ENCODE measurements at regions not wholly inside any gene's neighbourhood (a gene's known extent, or its start where the extent isn't known, plus 50 kb on each side); places are given as distances from the start of the nearest gene placed in this dataset.

GRCh38 chr14:61929651-61930050 is 167.4 kb downstream of the SNAPC1 start:
- 83% methylated on average over 1 of the region's 2 CpGs for WGBS (ENCODE audit: insufficient coverage)
- ChIA-PET CTCF (no interaction called here), POLR2A (no interaction called here)
- Histone ChIP-seq H3K4me1 (ENCODE audit: control insufficient read depth in 1 of 2, extremely low read depth in 1 of 2, insufficient read depth in 2 of 2, low read length in 2 of 2) (no peaks in the 10 kb centered on the region), H3K36me3 (ENCODE audit: control insufficient read depth in 2 of 2, extremely low read depth in 1 of 2, insufficient read depth in 1 of 2, low read length in 1 of 2) (no peaks in the 10 kb centered on the region), H3K27me3 (replicated peaks in 1 of 2; ENCODE audit: control insufficient read depth in 2 of 2, extremely low read depth in 1 of 2, insufficient read depth in 2 of 2, low read length in 1 of 2) (no peaks in the 10 kb centered on the region), H3K4me3 (ENCODE audit: control insufficient read depth in 1 of 2, extremely low read depth in 1 of 2, low read length in 1 of 2) (no peak overlapping the region), H3K27ac (ENCODE audit: low read length) (no peak overlapping the region), H3K9me3 (no peaks in the 10 kb centered on the region)
- ATAC-seq (replicated peaks in 1 of 4): no peak
- Mint-ChIP-seq H3K4me1 (no peaks in the 10 kb centered on the region), H3K27ac (no peak overlapping the region), H3K27me3 (peaks cover 16 to 40% of the 10 kb centered on the region in 2 donors), H3K36me3 (no peaks in the 10 kb centered on the region), H3K4me3 (no peak overlapping the region), H3K9me3 (no peaks in the 10 kb centered on the region)
- DNase-seq: no peak

DNA sequence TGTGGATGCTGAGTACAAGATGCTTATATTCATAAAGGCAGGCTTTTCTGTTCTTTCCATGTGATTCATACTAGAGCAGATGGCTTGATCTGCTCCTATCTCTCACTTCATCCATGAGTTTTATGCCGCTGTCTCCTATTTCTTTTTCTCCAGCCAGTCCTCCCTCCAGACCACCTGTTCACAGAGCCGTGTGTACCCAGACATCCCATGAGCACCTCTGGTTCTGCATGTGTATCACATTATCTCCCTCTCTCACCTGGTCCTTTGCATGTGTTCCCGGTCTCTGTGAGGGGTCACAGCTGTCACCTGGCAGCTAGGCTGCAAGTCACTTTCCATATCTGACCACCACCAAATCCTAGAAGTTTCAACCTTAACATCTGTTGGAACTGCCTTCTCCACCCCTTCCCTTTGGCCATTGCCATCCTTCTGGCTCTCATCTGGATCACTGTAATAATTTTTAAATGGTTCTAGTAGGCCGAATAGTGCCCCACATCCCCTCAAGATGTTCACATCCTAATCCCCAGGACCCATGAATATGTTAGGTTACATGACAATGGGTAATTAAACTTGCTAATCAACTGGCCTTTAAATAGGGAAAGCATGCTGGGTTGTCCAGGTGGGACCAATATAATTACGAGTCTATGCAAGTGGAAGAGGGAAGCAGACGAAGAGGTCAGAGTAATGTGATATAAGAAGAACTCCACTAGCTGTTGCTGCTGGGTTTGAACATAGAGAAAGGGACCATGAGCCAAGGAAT is 168.1 kb downstream of the SNAPC1 start:
- Mint-ChIP-seq H3K27me3 (peaks cover 18 to 37% of the 10 kb centered on the region in 2 donors), H3K4me1 (no peaks in the 10 kb centered on the region), H3K36me3 (no peaks in the 10 kb centered on the region), H3K9me3 (no peaks in the 10 kb centered on the region), H3K4me3 (no peak overlapping the region), H3K27ac (no peak overlapping the region)
- POLR2A ChIA-PET: no interaction called here
- Histone ChIP-seq H3K27ac (ENCODE audit: low read length) (no peak overlapping the region), H3K36me3 (ENCODE audit: control insufficient read depth in 2 of 2, extremely low read depth in 1 of 2, insufficient read depth in 1 of 2, low read length in 1 of 2) (no peaks in the 10 kb centered on the region), H3K9me3 (no peaks in the 10 kb centered on the region), H3K27me3 (replicated peaks in 1 of 2; ENCODE audit: control insufficient read depth in 2 of 2, extremely low read depth in 1 of 2, insufficient read depth in 2 of 2, low read length in 1 of 2) (no peaks in the 10 kb centered on the region), H3K4me3 (ENCODE audit: control insufficient read depth in 1 of 2, extremely low read depth in 1 of 2, low read length in 1 of 2) (no peak overlapping the region), H3K4me1 (ENCODE audit: control insufficient read depth in 1 of 2, extremely low read depth in 1 of 2, insufficient read depth in 2 of 2, low read length in 2 of 2) (no peaks in the 10 kb centered on the region)
- no peak for DNase-seq
- 77% methylated on average over 4 of the region's 6 CpGs for WGBS (ENCODE audit: insufficient coverage)
- CTCF ChIA-PET: no interaction called here
- no peak for ATAC-seq (replicated peaks in 1 of 4)

- Histone ChIP-seq H3K27me3 (replicated peaks in 1 of 2; ENCODE audit: control insufficient read depth in 2 of 2, extremely low read depth in 1 of 2, insufficient read depth in 2 of 2, low read length in 1 of 2) (peaks cover 0 to 3% of the 10 kb centered on the region in 2 experiments), H3K9me3 (no peaks in the 10 kb centered on the region), H3K4me3 (ENCODE audit: control insufficient read depth in 1 of 2, extremely low read depth in 1 of 2, low read length in 1 of 2) (no peak overlapping the region), H3K4me1 (ENCODE audit: control insufficient read depth in 1 of 2, extremely low read depth in 1 of 2, insufficient read depth in 2 of 2, low read length in 2 of 2) (no peaks in the 10 kb centered on the region), H3K36me3 (ENCODE audit: control insufficient read depth in 2 of 2, extremely low read depth in 1 of 2, insufficient read depth in 1 of 2, low read length in 1 of 2) (no peaks in the 10 kb centered on the region), H3K27ac (ENCODE audit: low read length) (no peak overlapping the region)
- ChIA-PET POLR2A (no interaction called here), CTCF (no interaction called here)
- H3K27ac Mint-ChIP-seq: no peak overlapping the region
- 86% methylated on average over 4 of the region's 4 CpGs for WGBS (ENCODE audit: insufficient coverage)
- no peak for DNase-seq
- peaks cover 33 to 45% of the 10 kb centered on the region in 2 donors for H3K27me3 Mint-ChIP-seq
- ATAC-seq (replicated peaks in 1 of 4): no peak
- no peaks in the 10 kb centered on the region for H3K36me3 Mint-ChIP-seq
- no peak overlapping the region for H3K4me3 Mint-ChIP-seq
- no peaks in the 10 kb centered on the region for H3K4me1 Mint-ChIP-seq
- H3K9me3 Mint-ChIP-seq: no peaks in the 10 kb centered on the region
These were observed 170.8 kb downstream of the SNAPC1 start for GRCh38 chr14:61932974-61933373.

DNA sequence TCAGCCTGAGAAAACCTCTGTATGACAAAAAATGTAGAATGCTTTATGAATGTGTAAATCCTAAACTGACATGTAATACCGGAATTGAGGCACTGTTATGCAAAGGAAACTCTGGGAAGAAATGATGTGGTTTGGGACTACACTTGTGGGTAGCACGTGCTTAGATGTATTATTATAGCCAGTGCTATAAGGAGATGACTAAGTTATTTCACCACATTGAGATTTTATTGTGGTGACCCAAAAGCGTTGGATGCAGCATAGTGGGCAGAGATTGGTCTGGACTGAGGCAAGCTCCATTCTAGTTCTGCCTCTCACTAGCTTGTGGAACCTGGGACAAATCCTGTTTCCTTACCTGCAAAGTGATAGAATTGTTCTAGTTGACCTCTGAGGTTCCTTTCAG is 172.2 kb downstream of the SNAPC1 start:
- Mint-ChIP-seq H3K4me1 (no peaks in the 10 kb centered on the region), H3K27me3 (peaks cover 32 to 38% of the 10 kb centered on the region in 2 donors), H3K4me3 (no peak overlapping the region), H3K9me3 (no peaks in the 10 kb centered on the region), H3K27ac (no peak overlapping the region), H3K36me3 (no peaks in the 10 kb centered on the region)
- Histone ChIP-seq H3K27ac (ENCODE audit: low read length) (no peak overlapping the region), H3K4me3 (ENCODE audit: control insufficient read depth in 1 of 2, extremely low read depth in 1 of 2, low read length in 1 of 2) (no peak overlapping the region), H3K4me1 (ENCODE audit: control insufficient read depth in 1 of 2, extremely low read depth in 1 of 2, insufficient read depth in 2 of 2, low read length in 2 of 2) (no peaks in the 10 kb centered on the region), H3K27me3 (replicated peaks in 1 of 2; ENCODE audit: control insufficient read depth in 2 of 2, extremely low read depth in 1 of 2, insufficient read depth in 2 of 2, low read length in 1 of 2) (peaks cover 2 to 3% of the 10 kb centered on the region in 2 experiments), H3K36me3 (ENCODE audit: control insufficient read depth in 2 of 2, extremely low read depth in 1 of 2, insufficient read depth in 1 of 2, low read length in 1 of 2) (no peaks in the 10 kb centered on the region), H3K9me3 (no peaks in the 10 kb centered on the region)
- ATAC-seq (replicated peaks in 1 of 4): no peak
- 8% methylated on average over 2 of the region's 3 CpGs for WGBS (ENCODE audit: insufficient coverage)
- DNase-seq: no peak
- POLR2A ChIA-PET: no interaction called here
- CTCF ChIA-PET: no interaction called here

DNA sequence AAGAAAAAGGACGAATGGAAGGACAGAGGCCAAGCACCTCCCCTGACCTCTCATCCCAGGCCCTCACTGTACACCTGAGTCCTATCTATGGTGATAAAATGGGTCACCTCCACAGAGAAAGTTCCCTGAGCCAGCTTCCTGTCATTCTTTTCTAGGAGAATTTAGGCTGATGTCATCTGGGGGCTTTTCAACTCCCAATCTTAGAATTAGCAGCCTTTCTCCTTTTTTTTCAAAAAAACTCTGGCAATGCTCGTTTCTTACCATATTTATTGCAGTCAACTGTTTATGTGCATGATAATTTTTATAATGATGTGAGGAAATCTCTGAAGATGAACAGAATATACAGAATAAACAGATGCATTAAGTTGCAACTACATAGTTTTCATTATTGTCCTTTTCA is 177.6 kb downstream of the SNAPC1 start:
- H3K27ac ChIP-seq (ENCODE audit: low read length): no peak overlapping the region
- Mint-ChIP-seq H3K27ac (no peak overlapping the region), H3K4me1 (no peaks in the 10 kb centered on the region), H3K27me3 (peaks cover 37 to 44% of the 10 kb centered on the region in 2 donors), H3K4me3 (no peak overlapping the region), H3K36me3 (no peaks in the 10 kb centered on the region), H3K9me3 (peaks cover 0 to 2% (median 0%) of the 10 kb centered on the region in 3 donors)
- ChIA-PET CTCF (no interaction called here), POLR2A (no interaction called here)
- H3K36me3 ChIP-seq (ENCODE audit: control insufficient read depth in 2 of 2, extremely low read depth in 1 of 2, insufficient read depth in 1 of 2, low read length in 1 of 2): no peaks in the 10 kb centered on the region
- no peaks in the 10 kb centered on the region for H3K4me1 ChIP-seq (ENCODE audit: control insufficient read depth in 1 of 2, extremely low read depth in 1 of 2, insufficient read depth in 2 of 2, low read length in 2 of 2)
- H3K9me3 ChIP-seq: no peaks in the 10 kb centered on the region
- WGBS (ENCODE audit: insufficient coverage): no CpG with 5 or more reads among the region's 2 CpGs
- no peak for ATAC-seq (replicated peaks in 1 of 4)
- no peak overlapping the region for H3K4me3 ChIP-seq (ENCODE audit: control insufficient read depth in 1 of 2, extremely low read depth in 1 of 2, low read length in 1 of 2)
- DNase-seq: no peak
- peaks cover 6 to 10% of the 10 kb centered on the region in 2 experiments for H3K27me3 ChIP-seq (replicated peaks in 1 of 2; ENCODE audit: control insufficient read depth in 2 of 2, extremely low read depth in 1 of 2, insufficient read depth in 2 of 2, low read length in 1 of 2)

DNA sequence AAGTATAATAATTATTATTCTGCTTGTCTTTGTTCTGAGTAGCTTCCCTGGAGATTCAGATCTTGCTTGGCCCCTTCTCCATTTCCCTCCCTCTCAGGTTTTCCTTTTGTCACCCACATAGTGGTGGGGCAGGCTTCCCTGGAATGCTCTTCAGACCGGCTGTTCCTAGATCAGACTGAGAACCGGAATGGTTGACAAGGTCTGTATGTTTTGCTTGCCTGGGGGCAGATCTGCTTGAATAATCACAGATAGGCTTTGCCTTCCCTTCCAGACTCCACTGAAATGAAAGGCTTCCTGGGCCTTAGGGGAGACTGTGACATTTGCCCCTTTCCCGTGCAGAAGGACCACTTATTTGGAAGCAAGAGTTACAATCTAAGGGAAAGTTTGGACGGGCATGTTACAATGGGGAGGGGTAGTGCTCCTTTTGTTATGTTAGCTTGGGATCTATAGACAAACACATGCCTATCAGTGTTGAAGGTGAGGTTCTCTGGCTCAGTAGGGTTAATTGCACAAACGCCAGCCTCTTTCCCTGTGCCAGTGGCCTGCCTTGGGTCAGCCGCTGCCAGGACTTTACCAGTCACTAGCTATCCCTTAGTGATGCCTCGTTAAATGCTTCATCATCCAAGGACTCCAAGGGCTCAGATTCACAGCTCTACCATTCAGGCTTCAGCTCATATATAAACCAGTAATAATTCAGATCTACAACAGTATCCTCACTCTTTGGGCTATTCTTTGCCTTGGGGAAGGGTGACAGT is 178.6 kb downstream of the SNAPC1 start:
- ATAC-seq (replicated peaks in 1 of 4) (no peak), DNase-seq (no peak)
- WGBS (ENCODE audit: insufficient coverage): 80% methylated on average over 3 of the region's 7 CpGs
- H3K9me3 ChIP-seq: no peaks in the 10 kb centered on the region
- POLR2A ChIA-PET: interaction anchor here in 1 of 2 donors (0.6 kb wide), 1 partner anchor 25 kb away, joined by 3 read pairs; no protein-coding TSS in a partner anchor
- peaks cover 6 to 10% of the 10 kb centered on the region in 2 experiments for H3K27me3 ChIP-seq (replicated peaks in 1 of 2; ENCODE audit: control insufficient read depth in 2 of 2, extremely low read depth in 1 of 2, insufficient read depth in 2 of 2, low read length in 1 of 2)
- Mint-ChIP-seq H3K27ac (no peak overlapping the region), H3K27me3 (peaks cover 33 to 39% of the 10 kb centered on the region in 2 donors), H3K4me1 (no peaks in the 10 kb centered on the region), H3K36me3 (no peaks in the 10 kb centered on the region), H3K9me3 (peaks cover 0 to 4% (median 0%) of the 10 kb centered on the region in 3 donors), H3K4me3 (no peak overlapping the region)
- CTCF ChIA-PET: interaction anchor here (0.6 to 0.7 kb wide), 2 partner anchors 177 to 184 kb away, joined by 3 read pairs; no protein-coding TSS in a partner anchor
- H3K36me3 ChIP-seq (ENCODE audit: control insufficient read depth in 2 of 2, extremely low read depth in 1 of 2, insufficient read depth in 1 of 2, low read length in 1 of 2): no peaks in the 10 kb centered on the region
- no peak overlapping the region for H3K27ac ChIP-seq (ENCODE audit: low read length)
- no peaks in the 10 kb centered on the region for H3K4me1 ChIP-seq (ENCODE audit: control insufficient read depth in 1 of 2, extremely low read depth in 1 of 2, insufficient read depth in 2 of 2, low read length in 2 of 2)
- H3K4me3 ChIP-seq (ENCODE audit: control insufficient read depth in 1 of 2, extremely low read depth in 1 of 2, low read length in 1 of 2): no peak overlapping the region
